GM21447 (cell line): ENCODE measurements at regions not wholly inside any gene's neighbourhood (a gene's known extent, or its start where the extent isn't known, plus 50 kb on each side); places are given as distances from the start of the nearest gene placed in this dataset.
"Not testable (repeated sequence)": the region's sequence is repeated elsewhere in the genome, so short reads cannot be mapped to it uniquely, and the experiment has no call there.

ENCODE experiments used
- ATAC-seq: cut with Tn5 transposase; IDR thresholded peaks from one replicate; pipeline ENCODE4 v1.9.1; 2021; ENCODE audit not compliant: unreplicated experiment

DNA sequence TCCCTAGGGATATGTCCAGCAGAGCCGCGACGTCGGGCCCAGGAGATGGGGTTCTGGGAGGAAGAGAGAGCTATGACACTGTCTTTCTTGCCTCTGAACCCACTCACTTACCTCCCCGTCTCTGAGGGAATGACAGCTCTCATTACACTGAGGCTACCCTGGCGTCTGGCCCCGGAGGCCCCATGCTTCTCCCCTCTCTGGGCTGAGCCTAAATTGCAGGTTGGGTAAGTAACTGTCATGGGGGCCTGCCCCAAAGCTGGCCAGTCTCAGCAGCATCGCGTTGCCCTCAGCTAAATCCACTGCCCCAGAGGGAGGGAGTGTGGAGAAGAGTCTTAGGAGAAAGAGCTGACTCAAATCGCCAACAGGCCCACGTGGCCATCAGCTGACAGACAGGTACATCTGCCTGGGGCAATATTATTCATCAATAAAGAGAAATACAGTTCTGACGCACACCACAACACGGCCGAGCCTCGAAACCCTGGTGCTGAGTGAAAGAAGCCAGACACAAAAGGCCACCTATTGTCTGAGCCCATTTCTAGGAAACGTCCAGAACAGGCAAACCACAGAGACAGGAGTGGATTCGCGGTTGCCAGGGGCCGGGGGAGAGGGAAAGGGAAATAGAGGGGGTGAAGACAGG is 156.4 kb downstream of the C16orf95 start:
- ATAC-seq, result no peak

DNA sequence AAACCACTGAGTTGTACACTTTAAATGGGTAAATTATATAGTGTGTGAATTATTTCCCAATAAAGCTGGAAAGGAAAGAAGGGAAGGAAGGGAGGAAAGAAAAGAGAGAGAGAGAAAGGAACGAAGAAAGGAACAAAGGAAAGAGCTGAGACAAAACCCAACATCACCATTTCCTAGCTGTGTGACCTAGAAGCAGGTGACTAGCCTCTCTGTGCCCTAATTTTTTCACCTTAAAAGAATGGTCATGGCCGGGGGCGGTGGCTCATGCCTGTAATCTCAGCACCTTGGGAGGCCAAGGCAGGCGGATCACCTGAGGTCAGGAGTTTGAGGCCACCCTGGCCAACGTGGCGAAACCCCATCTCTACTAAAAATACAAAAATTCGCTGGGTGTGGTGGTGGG is 155.8 kb downstream of the C16orf95 start:
- not testable (repeated sequence) for ATAC-seq

DNA sequence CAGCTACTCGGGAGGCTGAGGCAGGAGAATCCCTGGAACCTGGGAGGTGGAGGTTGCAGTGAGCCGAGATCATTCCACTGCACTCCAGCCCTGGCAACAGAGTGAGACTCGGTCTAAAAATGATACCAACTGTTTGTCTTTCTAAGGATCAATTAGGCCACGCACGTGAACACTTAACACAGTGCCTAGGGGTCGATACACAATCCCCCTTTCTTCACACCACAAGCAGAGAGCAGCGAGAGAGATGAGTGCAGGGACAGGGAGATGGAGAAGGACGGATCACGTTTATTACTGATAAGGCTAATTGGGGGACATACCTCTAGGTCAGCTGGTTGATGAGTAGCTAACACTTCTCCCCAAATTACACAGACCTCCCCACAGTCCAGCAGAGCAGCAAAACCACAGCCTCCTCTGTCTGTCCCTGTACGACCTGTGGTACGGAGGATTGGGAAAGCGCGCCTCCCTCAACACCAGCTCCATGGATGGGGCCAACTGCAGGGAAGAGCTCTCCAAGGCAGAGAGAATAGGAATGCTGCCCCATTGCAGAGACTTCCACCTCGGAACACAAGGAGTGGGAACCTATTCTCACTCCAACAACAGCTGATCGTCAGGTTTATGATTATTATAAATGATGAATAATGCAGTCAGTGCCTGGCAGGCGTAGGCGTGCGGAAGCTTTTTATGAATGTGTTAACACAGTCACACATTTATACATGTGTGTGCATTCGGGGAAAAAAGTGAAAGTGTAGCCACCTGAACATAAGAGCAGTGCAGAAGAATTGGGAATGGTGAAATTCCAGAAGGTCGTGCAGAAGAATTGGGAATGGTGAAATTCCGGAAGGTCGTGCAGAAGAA is 155.1 kb downstream of the C16orf95 start:
- no peak for ATAC-seq

DNA sequence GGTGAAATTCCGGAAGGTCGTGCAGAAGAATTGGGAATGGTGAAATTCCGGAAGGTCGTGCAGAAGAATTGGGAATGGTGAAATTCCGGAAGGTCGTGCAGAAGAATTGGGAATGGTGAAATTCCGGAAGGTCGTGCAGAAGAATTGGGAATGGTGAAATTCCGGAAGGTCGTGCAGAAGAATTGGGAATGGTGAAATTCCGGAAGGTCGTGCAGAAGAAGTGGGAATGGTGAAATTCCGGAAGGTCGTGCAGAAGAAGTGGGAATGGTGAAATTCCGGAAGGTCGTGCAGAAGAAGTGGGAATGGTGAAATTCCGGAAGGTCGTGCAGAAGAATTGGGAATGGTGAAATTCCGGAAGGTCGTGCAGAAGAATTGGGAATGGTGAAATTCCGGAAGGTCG is 154.4 kb downstream of the C16orf95 start:
- not testable (repeated sequence) for ATAC-seq

DNA sequence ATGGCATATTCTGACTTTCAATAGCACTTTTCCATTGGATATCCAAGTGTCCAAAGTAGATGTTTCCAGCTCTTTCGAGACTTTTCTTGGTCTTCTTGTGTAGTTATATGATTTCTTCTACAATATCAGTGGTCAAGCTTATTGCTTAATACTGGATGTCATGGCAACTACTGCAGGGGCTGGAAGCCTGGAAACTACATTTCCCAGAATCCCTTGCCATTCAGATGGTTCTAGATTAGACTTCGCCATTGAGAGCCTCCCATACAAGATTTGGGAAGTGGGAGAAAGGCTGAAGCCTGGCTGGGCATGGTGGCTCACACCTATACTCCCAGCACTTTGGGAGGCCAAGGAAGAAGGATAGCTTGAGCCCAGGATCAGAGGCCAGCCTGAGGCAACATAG is 153.6 kb downstream of the C16orf95 start:
- no peak for ATAC-seq

DNA sequence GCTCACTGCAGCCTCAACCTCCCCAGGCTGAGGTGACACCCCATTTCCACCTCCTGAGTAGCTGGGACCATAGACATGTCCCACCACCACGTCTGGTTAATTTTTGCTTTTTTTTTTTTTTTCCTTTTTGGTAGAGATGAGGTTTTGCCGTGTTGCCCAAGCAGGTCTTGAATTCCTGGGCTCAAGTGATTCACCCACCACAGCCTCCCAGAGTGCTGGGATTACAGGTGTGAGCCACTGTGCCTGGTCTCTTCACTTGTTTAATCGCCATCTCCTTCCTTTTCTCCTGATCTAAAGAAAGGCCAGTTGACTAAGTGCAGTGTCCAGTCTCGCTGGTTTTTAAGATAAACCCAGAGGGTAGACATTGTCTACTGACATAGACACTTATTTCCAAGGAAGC is 152.0 kb downstream of the C16orf95 start:
- no peak for ATAC-seq

DNA sequence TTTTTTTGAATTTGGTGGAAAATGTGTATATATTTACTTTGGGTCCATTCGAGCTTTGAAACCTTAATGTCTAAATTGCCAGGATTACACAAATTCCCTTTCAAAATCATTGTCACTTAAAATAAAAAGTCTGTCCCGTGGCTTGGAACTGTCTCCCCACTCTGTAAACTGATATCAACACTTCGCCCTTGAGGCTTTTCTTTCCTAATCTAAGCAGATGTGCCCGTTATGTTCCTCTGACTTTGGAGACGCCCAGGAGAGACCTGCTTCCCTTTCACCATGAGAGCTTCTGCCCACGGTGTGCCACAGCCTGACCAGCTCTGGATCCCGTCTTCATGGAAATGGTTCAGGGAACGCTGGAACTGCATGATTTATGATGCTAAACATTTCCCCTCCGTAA is 151.3 kb downstream of the C16orf95 start:
- ATAC-seq, result no peak

DNA sequence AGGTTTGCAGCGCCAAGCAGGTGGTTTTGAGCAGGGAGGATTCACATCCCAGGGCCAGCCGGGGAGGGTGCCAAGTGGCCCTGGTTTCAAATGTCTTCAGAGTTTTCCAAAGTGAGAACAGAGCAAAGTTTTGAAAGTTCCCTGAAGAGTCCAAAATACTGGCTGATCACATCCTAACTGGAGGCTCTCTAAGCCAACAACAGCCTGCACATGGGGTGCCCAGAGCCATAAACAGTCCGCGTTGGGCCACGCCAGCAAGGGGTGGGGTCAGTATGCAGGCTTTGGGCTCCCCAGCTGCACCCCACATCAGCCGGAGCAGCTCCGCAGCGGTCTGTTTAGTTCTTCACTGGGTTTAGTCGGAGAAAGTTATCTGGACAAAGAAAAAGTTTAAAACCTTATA is 150.9 kb downstream of the C16orf95 start:
- ATAC-seq, result no peak

DNA sequence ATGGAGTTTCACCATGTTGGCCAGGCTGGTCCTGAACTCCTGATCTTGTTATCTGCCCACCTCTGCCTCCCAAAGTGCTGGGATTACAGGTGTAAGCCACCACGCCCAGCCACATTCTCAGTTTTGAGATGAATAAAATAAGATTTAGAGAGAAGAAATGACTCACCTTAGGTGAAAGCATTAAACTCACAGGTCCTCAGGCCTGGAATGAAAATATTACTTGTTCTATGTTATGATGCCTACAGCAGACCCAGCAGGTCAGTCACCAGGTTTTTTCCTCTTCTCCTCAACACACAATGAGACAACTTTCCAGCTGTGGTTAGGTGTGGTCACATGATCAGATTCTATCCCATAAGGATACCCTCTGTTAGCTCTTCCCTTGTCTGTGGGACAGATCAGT is 150.3 kb downstream of the C16orf95 start:
- ATAC-seq, result no peak

DNA sequence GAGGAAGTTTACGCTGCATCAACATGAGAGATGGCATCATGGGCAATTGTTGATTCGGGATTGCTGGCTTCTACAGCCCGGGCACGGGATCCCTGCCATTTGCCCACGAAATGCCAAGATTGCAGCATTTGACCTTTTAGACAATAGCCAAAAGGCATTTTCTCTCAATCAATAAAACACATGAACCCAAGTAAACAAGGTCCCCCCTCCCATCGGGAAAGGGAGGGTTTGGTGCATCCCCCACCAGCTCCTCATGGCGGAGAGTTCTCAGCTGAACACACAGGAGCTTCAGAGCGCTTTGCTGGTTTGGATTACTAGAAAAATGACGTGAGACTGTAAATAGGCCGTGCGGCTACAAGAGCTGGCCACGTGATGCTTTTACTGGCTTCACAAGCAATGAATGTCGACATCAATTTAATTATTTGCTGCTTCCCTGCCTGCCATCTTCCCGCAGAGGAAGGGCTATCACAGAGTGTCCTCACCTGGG is 147.6 kb downstream of the C16orf95 start:
- ATAC-seq, result no peak

DNA sequence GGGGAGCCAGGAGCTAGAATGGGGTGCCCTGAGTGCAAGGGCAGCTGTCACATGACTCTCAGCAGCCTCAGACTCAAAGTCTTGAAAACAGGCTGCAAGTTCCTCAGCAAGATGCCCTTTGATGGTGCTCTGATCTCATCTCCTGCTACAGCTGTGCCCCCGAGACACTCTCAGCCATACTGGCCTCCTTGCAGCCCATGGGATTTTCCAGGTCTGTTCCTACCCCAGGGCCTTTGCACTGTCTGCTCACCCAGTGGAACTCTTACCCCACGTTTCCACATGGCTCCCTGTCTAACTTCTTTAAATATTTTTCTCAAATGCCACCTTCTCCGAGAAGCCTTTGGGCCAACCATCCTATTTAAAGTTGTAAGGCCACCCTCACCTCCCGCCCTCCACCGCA is 146.9 kb downstream of the C16orf95 start:
- ATAC-seq, result no peak

DNA sequence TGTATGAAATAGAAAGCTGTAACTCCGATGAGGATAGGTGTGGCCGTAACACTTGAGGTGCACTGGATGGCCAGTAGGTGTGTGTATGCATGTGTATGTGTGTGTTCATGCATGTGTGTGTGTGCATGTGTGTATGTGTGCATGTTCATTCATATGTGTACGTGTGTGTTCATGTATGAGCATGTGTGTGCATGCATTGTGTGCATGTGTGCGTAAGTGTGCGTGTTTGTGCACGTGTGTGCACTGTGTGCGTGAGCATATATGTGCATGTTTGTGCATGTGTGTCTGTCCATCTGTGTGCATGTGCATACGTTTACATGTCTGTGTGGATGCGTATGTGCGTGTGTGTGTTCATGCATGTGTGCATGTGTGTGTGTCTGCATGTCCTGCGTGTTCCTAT is 145.5 kb downstream of the C16orf95 start:
- ATAC-seq, result no peak

DNA sequence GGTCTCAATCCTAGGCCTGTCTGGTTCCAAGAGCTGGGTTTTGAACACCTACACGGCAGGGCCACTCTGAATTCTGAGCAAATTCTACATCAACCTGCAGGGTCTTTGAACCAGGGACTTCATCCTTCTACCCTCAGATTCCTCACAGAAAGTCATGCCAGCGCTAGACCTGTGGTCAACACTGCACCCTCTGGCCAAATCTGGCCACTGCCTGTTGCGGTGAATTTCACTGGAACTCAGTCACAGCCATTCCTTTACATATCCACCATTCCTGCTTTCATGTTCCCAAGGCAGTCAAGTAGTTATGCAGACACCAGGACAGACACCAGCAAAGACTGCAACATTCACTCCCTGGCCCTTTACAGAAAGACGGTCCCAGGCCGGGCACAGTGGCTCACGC is 144.6 kb downstream of the C16orf95 start:
- no peak for ATAC-seq

DNA sequence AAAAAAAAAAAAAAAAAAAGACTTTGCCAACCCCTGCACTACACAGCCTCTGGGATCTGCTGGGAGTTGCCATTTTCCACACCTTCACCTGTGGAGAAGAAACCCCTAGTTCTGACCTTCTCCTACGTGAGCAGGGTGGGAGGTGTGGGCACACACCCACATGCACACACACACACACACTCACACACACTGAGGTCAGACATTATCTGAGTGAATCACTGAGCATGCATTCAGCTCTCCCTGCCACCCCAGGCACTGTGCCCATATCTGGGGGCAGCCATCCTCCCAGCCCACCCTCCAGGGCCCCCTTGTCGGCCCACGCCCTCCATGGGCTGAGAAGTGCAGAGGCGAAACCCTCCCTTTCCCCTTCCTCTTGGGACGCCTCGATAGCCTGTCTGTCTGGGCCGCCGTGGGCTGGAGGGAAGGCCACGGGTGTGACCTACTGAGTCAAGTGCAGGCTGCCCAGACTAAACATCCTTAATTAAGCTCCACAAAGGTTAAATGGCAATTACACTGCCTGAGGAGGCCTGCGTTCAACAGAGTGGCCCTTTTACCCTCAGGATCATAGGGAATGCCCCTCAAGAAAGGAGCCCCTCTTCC is 143.8 kb downstream of the C16orf95 start:
- no peak for ATAC-seq

DNA sequence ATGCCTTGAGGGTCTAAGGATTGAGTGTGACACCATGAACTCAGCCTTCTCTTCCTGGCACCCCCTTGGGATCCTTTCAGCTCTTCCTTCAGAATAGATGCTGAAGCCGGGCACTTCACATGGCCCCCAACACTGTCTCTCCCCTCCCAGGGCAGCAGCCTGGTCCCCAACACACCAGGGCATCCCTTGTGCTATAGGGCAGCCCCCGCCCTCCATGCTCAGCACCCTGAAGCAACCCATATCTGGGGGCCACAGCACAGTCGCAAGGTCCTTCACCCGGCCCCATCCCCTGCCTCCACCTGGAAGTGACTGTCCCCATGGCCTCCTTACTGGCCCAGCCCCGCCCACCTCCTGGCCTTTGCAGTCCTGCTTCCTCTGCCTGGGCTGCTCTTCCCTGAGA is 143.1 kb downstream of the C16orf95 start:
- no peak for ATAC-seq

DNA sequence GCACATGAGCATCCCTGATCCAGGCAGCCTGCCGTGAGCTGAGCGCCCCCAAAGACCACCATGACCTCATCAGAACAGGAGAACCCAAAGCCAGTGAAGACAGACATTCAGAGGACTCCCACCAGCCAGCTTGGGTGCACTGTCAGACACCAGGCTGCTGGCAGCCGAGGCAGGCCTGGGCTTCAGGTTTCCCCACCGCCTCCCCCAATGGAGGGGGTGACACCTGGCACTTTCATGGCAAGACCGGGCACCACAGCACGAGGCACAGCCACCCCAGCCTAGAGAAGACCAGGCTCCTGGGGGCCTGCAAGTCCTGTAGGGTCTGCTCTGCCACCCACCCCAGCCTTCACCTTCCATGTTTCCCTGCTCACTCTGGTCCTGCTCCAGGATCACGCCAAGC is 140.5 kb downstream of the C16orf95 start:
- no peak for ATAC-seq

DNA sequence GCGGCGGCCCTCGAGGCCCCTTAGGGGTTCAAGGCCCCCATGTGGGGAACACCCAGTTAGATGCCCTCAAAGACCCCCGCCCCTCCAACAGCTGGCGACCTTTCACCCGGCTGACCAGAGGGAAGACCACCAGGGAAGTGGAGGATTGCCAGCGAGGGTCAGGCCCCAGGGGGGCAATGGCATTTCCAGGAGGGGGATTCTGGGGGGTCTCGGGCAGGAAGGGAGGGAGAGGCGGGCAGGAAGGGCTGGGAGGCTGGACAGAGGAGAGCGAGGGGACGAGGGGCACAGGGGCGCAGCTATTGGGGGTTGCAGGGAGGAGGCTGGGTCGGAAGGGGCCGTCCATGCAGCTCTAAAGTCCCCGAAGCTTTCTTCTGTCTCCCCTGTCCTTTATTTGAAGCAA is 139.5 kb downstream of the C16orf95 start:
- ATAC-seq, result no peak

DNA sequence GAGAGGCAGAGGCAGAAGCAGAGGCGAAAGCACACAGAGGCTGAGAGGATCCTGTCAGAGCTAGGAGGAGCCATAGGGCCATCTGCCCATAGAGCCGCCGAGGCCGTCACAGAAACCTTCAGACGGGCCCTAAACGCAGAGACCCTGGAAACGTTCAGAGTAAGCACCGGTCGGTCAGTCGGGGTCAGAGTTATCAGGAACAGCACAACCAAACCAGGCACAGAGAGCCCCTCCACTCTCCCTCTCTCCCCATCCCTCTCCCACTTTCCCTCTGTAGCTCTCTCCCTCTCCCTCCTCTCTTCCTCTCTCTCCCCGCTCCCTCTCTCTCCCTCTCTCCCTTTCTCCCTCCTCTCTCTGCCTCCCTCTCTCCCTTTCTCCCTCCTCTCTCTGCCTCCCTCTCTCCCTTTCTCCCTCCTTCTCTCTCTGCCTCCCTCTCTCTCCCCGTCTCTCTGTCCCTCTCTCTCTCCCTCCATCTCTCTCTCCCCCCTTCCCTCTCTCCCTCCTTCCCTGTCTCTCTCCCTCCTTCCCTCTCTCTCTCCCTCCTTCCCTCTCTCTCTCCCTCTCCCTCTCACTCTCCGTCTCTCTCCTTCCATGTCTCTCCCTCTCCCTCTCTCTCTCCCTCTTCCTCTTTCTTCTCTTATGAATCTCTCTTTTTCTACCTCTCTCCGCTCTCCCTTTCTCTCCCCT is 138.9 kb downstream of the C16orf95 start:
- no peak for ATAC-seq

DNA sequence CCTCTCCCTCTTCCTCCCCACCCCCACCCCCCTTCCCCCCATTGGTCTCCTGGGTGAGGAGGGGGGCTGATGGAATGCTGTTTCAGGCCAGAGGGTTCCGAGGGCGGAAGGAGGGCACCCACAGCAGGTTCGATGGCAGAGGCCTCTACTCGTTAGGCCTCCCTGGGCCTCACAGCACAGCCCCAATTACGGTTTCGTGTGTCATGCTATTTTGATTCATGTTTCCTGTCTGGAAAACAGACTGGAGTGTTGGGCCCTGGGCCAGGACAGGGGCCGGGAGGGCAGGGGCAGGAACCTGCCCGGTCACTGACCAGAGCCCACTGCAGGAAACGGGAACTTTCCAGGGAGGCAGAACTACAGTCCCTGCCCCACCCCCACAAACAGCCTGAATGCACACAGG is 138.2 kb downstream of the C16orf95 start:
- ATAC-seq, result no peak

DNA sequence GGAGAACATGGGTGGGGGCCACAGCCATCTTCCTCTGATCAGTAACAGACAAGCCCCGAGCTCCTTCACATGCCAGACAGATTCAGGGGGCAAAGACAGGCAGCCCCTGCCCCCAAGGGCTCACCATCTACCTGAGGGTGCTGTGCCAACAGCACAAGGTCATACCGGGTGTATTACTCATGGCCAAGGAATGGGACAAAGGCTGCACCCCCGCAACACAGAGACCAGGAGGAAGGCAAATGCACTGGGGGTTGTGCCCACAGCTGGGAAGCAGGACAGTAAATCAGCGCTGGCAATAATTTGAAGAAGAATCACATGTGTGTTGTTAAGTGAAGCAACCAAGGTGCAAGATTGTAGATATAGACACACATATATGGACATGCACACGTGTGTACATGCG is 137.1 kb downstream of the C16orf95 start:
- ATAC-seq, result no peak

DNA sequence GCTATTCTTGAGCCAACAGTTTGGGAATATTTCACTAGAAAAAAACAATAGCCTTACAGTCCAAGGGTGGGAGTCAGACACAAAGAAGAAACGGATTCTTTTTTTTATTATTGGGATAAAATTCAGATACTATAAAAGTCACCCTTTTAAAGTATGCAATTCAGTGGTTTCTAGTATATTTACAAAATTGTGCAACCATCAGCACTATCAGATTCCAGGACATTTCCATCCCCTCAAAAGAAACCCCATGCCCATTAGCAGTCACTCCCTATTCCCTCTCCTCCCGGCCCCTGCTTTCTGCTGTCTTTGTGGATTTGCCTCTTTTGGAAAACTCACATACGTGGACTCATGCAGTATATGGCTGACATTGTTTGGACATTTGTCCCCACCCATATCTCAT is 134.4 kb downstream of the C16orf95 start:
- ATAC-seq, result no peak

DNA sequence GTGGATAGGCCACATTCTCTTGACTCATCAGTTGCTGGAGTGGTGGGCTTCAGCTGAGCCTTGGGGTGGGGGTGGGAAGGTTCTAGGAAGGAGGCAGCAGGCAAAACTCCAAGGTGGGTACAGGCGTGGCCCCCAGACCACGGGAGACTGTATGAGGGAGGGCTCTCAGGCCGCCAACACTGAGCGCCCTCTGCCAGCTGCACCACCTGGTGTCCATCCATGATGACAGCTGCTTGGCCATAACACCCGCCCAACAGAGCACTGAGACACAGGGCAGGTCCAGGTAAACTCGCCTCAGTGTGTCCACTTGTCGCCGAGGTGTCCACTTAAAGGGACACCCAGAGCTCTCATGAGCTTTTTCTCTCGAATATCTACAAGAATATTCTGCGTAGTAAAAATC is 133.5 kb downstream of the C16orf95 start:
- no peak for ATAC-seq
